OCI-LY3 (cell line): ENCODE measurements at regions not wholly inside any gene's neighbourhood (a gene's known extent, or its start where the extent isn't known, plus 50 kb on each side); places are given as distances from the start of the nearest gene placed in this dataset.
"Not testable (repeated sequence)": the region's sequence is repeated elsewhere in the genome, so short reads cannot be mapped to it uniquely, and the experiment has no call there.

Source experiments
- H2AFZ ChIP-seq: fragments of 200-600, 300-600 bp; shearing (Covaris generic); 2 replicates; pipeline ENCODE4 v1.6.0; 2014; ENCODE audit warnings: antibody characterized with exemption, low read depth, low read length
- H3K27ac ChIP-seq: fragments of 200-600, 300-600 bp; sonication (generic); 2 replicates; pipeline ENCODE4 v1.5.1; 2014; ENCODE audit warnings: mild to moderate bottlenecking, low read length, moderate library complexity, mixed read lengths
- H3K27me3 ChIP-seq: fragments of 200-600, 300-600 bp; sonication (generic); 2 replicates; pipeline ENCODE4 v1.6.1; 2014; ENCODE audit warnings: low read depth, low read length, mixed read lengths
- H3K36me3 ChIP-seq: fragments of 200-600, 300-600 bp; sonication (generic); replicated peaks from 2 replicates; pipeline ENCODE3; 2014; ENCODE audit warnings: low read depth, low read length, mixed read lengths
- H3K4me1 ChIP-seq: fragments of 300-600, 200-600 bp; sonication (generic); 2 replicates; pipeline ENCODE4 v1.6.1; 2014; ENCODE audit warnings: low read length, mixed read lengths
- H3K4me2 ChIP-seq: fragments of 200-600, 300-600 bp; sonication (generic); 2 replicates; pipeline ENCODE4 v1.6.1; 2014; ENCODE audit warnings: low read length, mixed read lengths
- H3K4me3 ChIP-seq: fragments of 300-600, 200-600 bp; sonication (generic); 2 replicates; pipeline ENCODE4 v1.5.1; 2014; ENCODE audit warnings: antibody characterized with exemption, mild to moderate bottlenecking, low read length, moderate library complexity
- H3K79me2 ChIP-seq: fragments of 300-600, 200-600 bp; shearing (Covaris generic); 2 replicates; pipeline ENCODE4 v1.6.1; 2014; ENCODE audit warnings: mild to moderate bottlenecking, low read length, mixed read lengths
- H3K9ac ChIP-seq: fragments of 300-600, 200-600 bp; shearing (Covaris generic); 2 replicates; pipeline ENCODE4 v1.6.0; 2014; ENCODE audit warnings: mild to moderate bottlenecking, low read length, moderate library complexity
- H3K9me3 ChIP-seq: fragments of 200-600, 300-600 bp; shearing (Covaris generic); 2 replicates; pipeline ENCODE4 v1.6.1; 2014; ENCODE audit warnings: low read length, mixed read lengths; ENCODE audit not compliant: insufficient read depth
- H4K20me1 ChIP-seq: fragments of 200-600, 300-600 bp; sonication (generic); 2 replicates; pipeline ENCODE4 v1.6.1; 2016; ENCODE audit warnings: low read length, mixed read lengths; ENCODE audit not compliant: insufficient read depth
- CTCF ChIP-seq: fragments of 200-600, 300-600 bp; sonication (generic); IDR thresholded peaks from 2 replicates; pipeline ENCODE4 v1.5.1; 2014; ENCODE audit warnings: antibody characterized with exemption, low read length, low read depth
- EZH2phosphoT487 ChIP-seq: fragments of 200-600 bp; shearing (Covaris generic); IDR thresholded peaks from 2 replicates; pipeline ENCODE4 v1.6.1; 2018; ENCODE audit warnings: antibody characterized with exemption, mixed run types, low read depth

DNA sequence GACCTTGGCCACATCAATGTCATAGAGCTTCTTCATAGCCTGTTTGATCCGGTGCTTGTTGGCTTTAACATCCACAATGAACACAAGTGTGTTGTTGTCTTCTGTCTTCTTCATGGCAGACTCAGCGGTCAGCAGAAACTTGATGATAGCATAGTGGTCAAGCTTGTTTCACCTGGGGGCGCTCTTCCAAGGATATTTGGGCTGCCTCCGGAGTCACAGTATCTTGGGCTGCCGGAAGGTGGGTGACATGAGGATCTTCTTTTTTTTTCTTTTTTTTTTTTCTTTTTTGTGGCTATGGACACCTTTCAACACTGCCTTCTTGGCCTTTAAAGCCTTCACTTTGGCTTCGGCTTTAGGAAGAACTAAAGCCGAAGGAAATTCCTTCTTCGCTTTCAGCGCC is 244.6 kb downstream of the GJA1 start:
- no peak for TF ChIP-seq CTCF
- TF ChIP-seq EZH2phosphoT487: no peak
- Histone ChIP-seq H3K79me2 (no peaks in the 10 kb centered on the region), H2AFZ (no peak overlapping the region), H3K27me3 (no peaks in the 10 kb centered on the region), H3K27ac (no peak overlapping the region), H3K4me1 (no peaks in the 10 kb centered on the region), H3K4me2 (no peak overlapping the region), H4K20me1 (no peaks in the 10 kb centered on the region), H3K36me3 (no peaks in the 10 kb centered on the region), H3K9me3 (no peaks in the 10 kb centered on the region), H3K4me3 (no peak overlapping the region), H3K9ac (no peak overlapping the region)

DNA sequence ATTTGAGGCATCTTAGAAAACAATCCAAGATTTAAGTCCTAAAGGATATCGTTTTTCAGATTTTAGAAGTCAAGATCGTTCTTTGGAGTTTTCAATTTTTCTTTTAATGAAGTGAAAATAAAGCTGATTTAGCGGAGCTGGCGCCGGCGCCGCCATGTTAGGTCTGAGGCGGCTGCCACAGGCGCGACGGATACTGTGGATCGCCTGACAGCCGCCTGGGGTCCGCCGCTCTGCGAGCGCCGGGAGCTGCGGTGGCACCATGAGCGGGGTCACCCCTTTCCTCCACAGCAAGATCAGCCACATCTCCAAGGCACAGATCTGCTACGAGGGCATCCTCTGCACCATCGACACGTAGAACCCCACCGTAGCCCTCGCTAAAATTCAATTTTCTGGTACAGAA is 247.2 kb downstream of the GJA1 start:
- no peaks in the 10 kb centered on the region for H3K9me3 ChIP-seq
- H3K36me3 ChIP-seq: no peaks in the 10 kb centered on the region
- no peak overlapping the region for H3K4me3 ChIP-seq
- H2AFZ ChIP-seq: no peak overlapping the region
- no peaks in the 10 kb centered on the region for H3K79me2 ChIP-seq
- no peak overlapping the region for H3K9ac ChIP-seq
- no peaks in the 10 kb centered on the region for H3K4me1 ChIP-seq
- TF ChIP-seq CTCF: no peak
- no peak overlapping the region for H3K27ac ChIP-seq
- H3K4me2 ChIP-seq: no peak overlapping the region
- no peaks in the 10 kb centered on the region for H3K27me3 ChIP-seq
- H4K20me1 ChIP-seq: no peaks in the 10 kb centered on the region

- H3K36me3 ChIP-seq, H3K9me3 ChIP-seq, H3K27ac ChIP-seq, H3K79me2 ChIP-seq, H2AFZ ChIP-seq, H3K4me2 ChIP-seq, H3K27me3 ChIP-seq, H3K9ac ChIP-seq, H3K4me1 ChIP-seq, H4K20me1 ChIP-seq, H3K4me3 ChIP-seq: not testable (repeated sequence)
Observed at GRCh38 chr6:121685806-121686205, 250.4 kb downstream of the GJA1 start.

DNA sequence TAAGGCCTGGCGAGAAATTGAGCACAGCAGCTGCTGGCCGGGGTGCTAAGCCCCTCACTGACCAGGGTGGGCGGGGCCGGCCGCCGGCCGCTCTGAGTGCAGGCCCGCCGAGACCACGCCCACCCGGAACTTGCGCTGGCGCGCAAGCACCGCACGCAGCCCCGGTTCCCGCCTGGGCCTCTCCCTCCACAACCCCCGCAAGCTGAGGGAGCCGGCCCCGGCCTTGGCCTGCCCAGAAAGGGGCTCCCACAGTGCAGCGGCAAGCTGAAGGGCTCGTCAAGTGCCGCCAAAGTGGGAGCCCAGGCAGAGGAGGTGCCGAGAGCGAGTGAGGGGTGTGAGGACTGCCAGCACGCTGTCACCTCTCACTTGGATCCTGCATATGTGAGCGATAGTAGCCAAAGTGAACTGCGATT is 251.2 kb downstream of the GJA1 start:
- Histone ChIP-seq H3K36me3 (no peaks in the 10 kb centered on the region), H4K20me1 (no peaks in the 10 kb centered on the region), H3K4me2 (no peak overlapping the region), H3K79me2 (no peaks in the 10 kb centered on the region), H2AFZ (no peak overlapping the region), H3K9ac (no peak overlapping the region), H3K4me1 (no peaks in the 10 kb centered on the region), H3K4me3 (no peak overlapping the region), H3K27me3 (no peaks in the 10 kb centered on the region), H3K27ac (no peak overlapping the region), H3K9me3 (no peaks in the 10 kb centered on the region)
- no peak for TF ChIP-seq EZH2phosphoT487
- TF ChIP-seq CTCF: no peak

DNA sequence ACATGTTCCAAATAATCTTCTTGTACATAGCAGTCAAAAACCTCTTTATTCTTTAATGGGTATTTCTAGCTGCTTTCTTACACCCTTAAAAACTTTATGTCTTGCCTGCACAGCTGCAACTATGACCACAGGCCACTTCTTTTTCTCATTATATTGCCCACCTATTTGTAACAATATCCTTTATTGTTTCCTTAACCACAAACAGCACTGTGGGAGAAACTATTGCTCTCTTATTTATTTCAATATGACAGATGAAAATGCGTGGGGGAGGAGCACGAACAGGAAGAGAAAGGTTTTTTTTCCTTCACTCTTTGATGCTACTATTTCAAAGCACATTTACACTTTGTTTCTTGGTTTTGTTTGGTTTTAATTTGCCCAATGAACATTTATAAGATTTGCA is 253.5 kb downstream of the GJA1 start:
- H2AFZ ChIP-seq: no peak overlapping the region
- no peaks in the 10 kb centered on the region for H3K36me3 ChIP-seq
- H3K4me1 ChIP-seq: no peaks in the 10 kb centered on the region
- H3K27me3 ChIP-seq: no peaks in the 10 kb centered on the region
- no peak overlapping the region for H3K27ac ChIP-seq
- no peaks in the 10 kb centered on the region for H4K20me1 ChIP-seq
- no peaks in the 10 kb centered on the region for H3K79me2 ChIP-seq
- no peak overlapping the region for H3K9ac ChIP-seq
- no peaks in the 10 kb centered on the region for H3K9me3 ChIP-seq
- H3K4me3 ChIP-seq: no peak overlapping the region
- TF ChIP-seq CTCF: no peak
- TF ChIP-seq EZH2phosphoT487: no peak
- no peak overlapping the region for H3K4me2 ChIP-seq
